H1 (cell line): ENCODE measurements at regions not wholly inside any gene's neighbourhood (a gene's known extent, or its start where the extent isn't known, plus 50 kb on each side); places are given as distances from the start of the nearest gene placed in this dataset.

Experiments
- CTCF ChIA-PET: fragments of 300-600 bp; sonication (Branson Sonifier 250); formaldehyde crosslinking; loops from one replicate; lab custom pipeline; 2021; ENCODE audit not compliant: partially characterized antibody; lab: Charles Lee
- POLR2A ChIA-PET: fragments of 300-600 bp; sonication (Branson Sonifier 250); formaldehyde crosslinking; loops from one replicate; lab custom pipeline; 2021; ENCODE audit warnings: inconsistent platforms; ENCODE audit not compliant: partially characterized antibody; lab: Charles Lee
- DNase-seq, 2 experiments: peaks; one replicate each; pipeline versions ENCODE4 v3.0.0 to v3.0.0-alpha.2; 2010 to 2022; ENCODE audit warnings: low spot score in 2 of 2, low read depth in 1 of 2, mixed read lengths in 1 of 2
- FAIRE-seq: peaks from 2 replicates; lab custom pipeline; 2011; peaks lifted over from hg19 to GRCh38; lab: Jason Lieb, UNC
- H2AFZ ChIP-seq: 2 replicates; pipeline ENCODE4 v1.8.1; 2012; ENCODE audit warnings: low read length, inconsistent platforms
- H2AK5ac ChIP-seq: 2 replicates; pipeline ENCODE4 v1.6.1; 2013; ENCODE audit warnings: low read depth, low read length
- H2BK120ac ChIP-seq: replicated peaks from 2 replicates; pipeline ENCODE3; 2013; ENCODE audit warnings: low read depth, low read length, inconsistent platforms
- H2BK12ac ChIP-seq: 2 replicates; pipeline ENCODE4 v1.6.1; 2013; ENCODE audit warnings: low read depth, low read length
- H2BK15ac ChIP-seq: 2 replicates; pipeline ENCODE4 v1.6.1; 2013; ENCODE audit warnings: low read length
- H2BK20ac ChIP-seq: 2 replicates; pipeline ENCODE4 v1.6.1; 2013; ENCODE audit warnings: low read length
- H2BK5ac ChIP-seq: 2 replicates; pipeline ENCODE4 v1.6.1; 2013; ENCODE audit warnings: low read depth, low read length
- H3K14ac ChIP-seq: 2 replicates; pipeline ENCODE4 v1.6.1; 2013; ENCODE audit warnings: inconsistent platforms; ENCODE audit not compliant: insufficient read length
- H3K18ac ChIP-seq: 2 replicates; pipeline ENCODE4 v1.6.1; 2013; ENCODE audit warnings: low read length; ENCODE audit errors: extremely low read depth
- H3K23ac ChIP-seq: 2 replicates; pipeline ENCODE4 v1.6.1; 2013; ENCODE audit warnings: inconsistent platforms; ENCODE audit not compliant: insufficient read length
- H3K23me2 ChIP-seq: 2 replicates; pipeline ENCODE4 v1.6.1; 2013; ENCODE audit warnings: low read depth, low read length
- H3K27ac ChIP-seq: 2 replicates; pipeline ENCODE4 v1.6.1; 2011; ENCODE audit warnings: low read depth, low read length, inconsistent platforms
- H3K27me3 ChIP-seq, 4 experiments: replicated peaks in 1 of 4; 1 replicate in 1 of 4; 2 replicates in 3 of 4; pipeline versions ENCODE4 v1.6.1 to v1.8.1; 2011 to 2013; ENCODE audit warnings: low read length in 3 of 4, mild to moderate bottlenecking in 3 of 4, inconsistent platforms in 2 of 4, mixed read lengths in 2 of 4, moderate library complexity in 1 of 4; ENCODE audit not compliant: control insufficient read depth in 3 of 4, insufficient read depth in 3 of 4; ENCODE audit errors: extremely low read depth in 1 of 4
- H3K36me3 ChIP-seq, 4 experiments: 2 replicates each; pipeline versions ENCODE4 v1.6.1 to v1.8.1; 2011 to 2013; ENCODE audit warnings: mild to moderate bottlenecking in 4 of 4, low read length in 3 of 4, moderate library complexity in 2 of 4, control low read depth in 1 of 4, inconsistent platforms in 1 of 4; ENCODE audit not compliant: insufficient read depth in 4 of 4, control insufficient read depth in 2 of 4
- H3K4ac ChIP-seq: replicated peaks from 2 replicates; pipeline ENCODE3; 2013; ENCODE audit warnings: low read length, low read depth, mixed read lengths, inconsistent platforms; ENCODE audit not compliant: insufficient read length
- H3K4me1 ChIP-seq, 4 experiments: replicated peaks in 1 of 4; 1 replicate in 1 of 4; 2 replicates in 3 of 4; pipeline versions ENCODE4 v1.6.1 to v1.8.1; 2011 to 2013; ENCODE audit warnings: low read length in 3 of 4, inconsistent platforms in 2 of 4, mixed read lengths in 1 of 4; ENCODE audit not compliant: insufficient read depth in 4 of 4, control insufficient read depth in 3 of 4
- H3K4me2 ChIP-seq, 2 experiments: 2 replicates each; pipeline versions ENCODE4 v1.6.1 to v1.8.1; 2011 to 2013; ENCODE audit warnings: low read depth in 2 of 2, low read length in 2 of 2, control low read depth in 1 of 2, inconsistent platforms in 1 of 2, mild to moderate bottlenecking in 1 of 2; ENCODE audit not compliant: insufficient read depth in 1 of 2
- H3K4me3 ChIP-seq, 4 experiments: fragments of 200-600, 300-600 bp in 1 of 4; sonication (generic), shearing (Covaris generic), sonication (Bioruptor Twin) in 1 of 4; 2 replicates each; pipeline versions ENCODE4 v1.5.1 to v1.8.1; 2011 to 2016; ENCODE audit warnings: low read length in 4 of 4, low read depth in 3 of 4, control low read depth in 2 of 4, inconsistent platforms in 2 of 4, mild to moderate bottlenecking in 2 of 4, mixed read lengths in 1 of 4, moderate library complexity in 1 of 4; ENCODE audit not compliant: insufficient read depth in 2 of 4; ENCODE audit errors: extremely low read depth in 1 of 4
- H3K56ac ChIP-seq: replicated peaks from 2 replicates; pipeline ENCODE3; 2013; ENCODE audit warnings: low read depth, mild to moderate bottlenecking, mixed read lengths, low read length, inconsistent platforms; ENCODE audit not compliant: insufficient read length
- H3K79me1 ChIP-seq: 2 replicates; pipeline ENCODE4 v1.6.1; 2013; ENCODE audit warnings: low read depth, low read length, control low read depth
- H3K79me2 ChIP-seq, 2 experiments: 2 replicates each; pipeline versions ENCODE4 v1.6.1 to v1.8.1; 2012 to 2013; ENCODE audit warnings: low read length in 2 of 2, mild to moderate bottlenecking in 2 of 2, inconsistent platforms in 1 of 2; ENCODE audit not compliant: insufficient read depth in 2 of 2, control insufficient read depth in 1 of 2
- H3K9ac ChIP-seq, 4 experiments: replicated peaks in 1 of 4; 1 replicate in 1 of 4; 2 replicates in 3 of 4; pipeline versions ENCODE4 v1.6.1 to v1.8.1; 2011 to 2013; ENCODE audit warnings: low read depth in 3 of 4, low read length in 3 of 4, control low read depth in 2 of 4, mild to moderate bottlenecking in 2 of 4, moderate library complexity in 2 of 4, inconsistent platforms in 1 of 4; ENCODE audit errors: extremely low read depth in 1 of 4
- H3K9me3 ChIP-seq, 2 experiments: 2 replicates each; pipeline versions ENCODE4 v1.6.1 to v1.8.1; 2012 to 2013; ENCODE audit warnings: mild to moderate bottlenecking in 2 of 2, moderate library complexity in 2 of 2, control low read depth in 1 of 2, inconsistent platforms in 1 of 2, low read depth in 1 of 2, low read length in 1 of 2, mixed read lengths in 1 of 2; ENCODE audit not compliant: insufficient read depth in 2 of 2
- H4K20me1 ChIP-seq, 2 experiments: replicated peaks in 1 of 2; 2 replicates each; pipeline versions ENCODE3 to v1.8.1; 2011 to 2013; ENCODE audit warnings: inconsistent platforms in 2 of 2, low read length in 2 of 2, mild to moderate bottlenecking in 1 of 2; ENCODE audit not compliant: insufficient read depth in 2 of 2, control insufficient read depth in 1 of 2
- H4K5ac ChIP-seq: 2 replicates; pipeline ENCODE4 v1.6.1; 2013; ENCODE audit warnings: low read length, low read depth, mixed read lengths, inconsistent platforms; ENCODE audit not compliant: insufficient read length
- H4K8ac ChIP-seq: 2 replicates; pipeline ENCODE4 v1.8.0; 2013; ENCODE audit warnings: mild to moderate bottlenecking, moderate library complexity, low read length, inconsistent platforms; ENCODE audit not compliant: insufficient read depth; ENCODE audit errors: extremely low read depth
- H4K91ac ChIP-seq: replicated peaks from 2 replicates; pipeline ENCODE3; 2013; ENCODE audit warnings: low read length, mixed read lengths, inconsistent platforms; ENCODE audit not compliant: insufficient read length
- CTBP2 ChIP-seq: IDR thresholded peaks from 2 replicates; pipeline ENCODE4 v1.7.0; 2011; ENCODE audit warnings: borderline replicate concordance, mild to moderate bottlenecking, moderate library complexity, mixed read lengths, low read length; ENCODE audit not compliant: insufficient read depth, insufficient read length
- KDM1A ChIP-seq: fragments of 200-600, 300-600 bp; sonication (generic); IDR thresholded peaks from 2 replicates; pipeline ENCODE4 v1.7.1; 2016; ENCODE audit warnings: mild to moderate bottlenecking, low read length, borderline replicate concordance
- KDM4A ChIP-seq: IDR thresholded peaks from one replicate; pipeline ENCODE4 v1.7.1; 2012; ENCODE audit warnings: low read depth, mild to moderate bottlenecking, moderate library complexity, low read length, inconsistent platforms; ENCODE audit not compliant: severe bottlenecking
- MAFK ChIP-seq: IDR thresholded peaks from 2 replicates; pipeline ENCODE4 v1.6.1; 2012; ENCODE audit warnings: low read depth, mild to moderate bottlenecking, improper control_type of control experiment, low read length
- RAD21 ChIP-seq, 2 experiments: IDR thresholded peaks in 1 of 2; conservative IDR thresholded peaks in 1 of 2; 2 replicates each; pipeline ENCODE4 v1.6.1; 2011; ENCODE audit warnings: low read depth in 2 of 2, low read length in 2 of 2, improper control_type of control experiment in 1 of 2, inconsistent platforms in 1 of 2, mild to moderate bottlenecking in 1 of 2, moderate library complexity in 1 of 2
- RBBP5 ChIP-seq: IDR thresholded peaks from 2 replicates; pipeline ENCODE4 v1.7.1; 2012; ENCODE audit warnings: low read depth, mild to moderate bottlenecking, inconsistent platforms, low read length, moderate library complexity, borderline replicate concordance
- SIX5 ChIP-seq: IDR thresholded peaks from 2 replicates; pipeline ENCODE4 v1.6.1; 2011; ENCODE audit warnings: mild to moderate bottlenecking, low read depth, low read length
- SP4 ChIP-seq: IDR thresholded peaks from 2 replicates; pipeline ENCODE4 v1.6.1; 2012; ENCODE audit warnings: low read length, inconsistent platforms
- TAF7 ChIP-seq: optimal IDR thresholded peaks from 2 replicates; pipeline ENCODE3; 2011; ENCODE audit warnings: low read depth, mild to moderate bottlenecking, inconsistent platforms, low read length, moderate library complexity, borderline replicate concordance
- WGBS, 2 experiments: shearing (Covaris generic) in 1 of 2; methylation state at CpG; one replicate each; pipeline versions ENCODE4 v1.1.6 to v1.1.7; 2013 to 2015; ENCODE audit warnings: low lambda C conversion rate in 2 of 2, mixed read lengths in 2 of 2, inconsistent platforms in 1 of 2, low coverage in 1 of 2, missing lambda C conversion rate in 1 of 2; ENCODE audit not compliant: insufficient replicate concordance in 2 of 2, insufficient coverage in 1 of 2, insufficient read length in 1 of 2; ENCODE audit errors: extremely low coverage in 1 of 2, missing lambda C conversion rate in 1 of 2; 5-methylcytosine and 5-hydroxymethylcytosine counted together
- TF ChIP-seq, protein P1 (sequence below), 3 experiments: IDR thresholded peaks; 1 replicate in 2 of 3; 2 replicates in 1 of 3; pipeline versions ENCODE4 v1.5.1 to v1.6.1; 2011; ENCODE audit warnings: low read length in 3 of 3, mild to moderate bottlenecking in 3 of 3, inconsistent platforms in 2 of 3, low read depth in 1 of 3, moderate library complexity in 1 of 3; ENCODE audit not compliant: insufficient read depth in 1 of 3; ENCODE audit errors: control extremely low read depth in 1 of 3
- TF ChIP-seq, protein P2 (sequence below): IDR thresholded peaks from 2 replicates; pipeline ENCODE4 v1.6.1; 2011; ENCODE audit warnings: low read depth, mild to moderate bottlenecking, low read length; ENCODE audit not compliant: insufficient read depth

DNA sequence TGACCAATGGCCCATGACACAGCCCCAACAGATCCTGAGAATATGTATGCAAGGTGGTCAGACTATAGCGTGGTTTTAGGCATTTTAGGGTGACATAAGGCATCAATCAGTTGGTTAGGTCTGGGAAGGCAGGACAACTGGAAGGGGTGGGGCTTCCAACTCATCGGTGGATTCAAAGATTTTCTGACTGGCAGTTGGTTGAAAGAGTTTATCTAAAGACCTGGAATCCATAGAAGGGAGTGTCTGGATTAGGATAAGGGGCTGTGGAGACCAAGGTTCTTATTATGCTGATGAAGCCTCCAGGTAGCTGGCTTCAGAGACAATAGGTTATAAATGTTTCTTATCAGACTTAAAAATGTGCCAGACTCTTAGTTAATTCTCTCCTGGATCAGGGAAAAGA lies 60.3 kb upstream of the CFAP46 start:
- no peak overlapping the region for H2BK5ac ChIP-seq
- H3K14ac ChIP-seq: no peak overlapping the region
- DNase-seq (no peak), FAIRE-seq (no peak)
- H4K20me1 ChIP-seq: peaks cover 0 to 2% of the 10 kb centered on the region in 2 experiments
- H3K4me1 ChIP-seq: no peaks in the 10 kb centered on the region
- H3K4me3 ChIP-seq: no peak overlapping the region
- H4K91ac ChIP-seq: no peak overlapping the region
- no peak overlapping the region for H4K5ac ChIP-seq
- no peak overlapping the region for H3K4ac ChIP-seq
- H3K4me2 ChIP-seq: no peak overlapping the region
- H3K18ac ChIP-seq: no peak overlapping the region
- no peak overlapping the region for H2BK120ac ChIP-seq
- H3K23ac ChIP-seq: no peak overlapping the region
- no peaks in the 10 kb centered on the region for H3K36me3 ChIP-seq
- no peak overlapping the region for H2AK5ac ChIP-seq
- H3K23me2 ChIP-seq: no peaks in the 10 kb centered on the region
- no peak overlapping the region for H2BK12ac ChIP-seq
- no peak overlapping the region for H3K9ac ChIP-seq
- H2BK20ac ChIP-seq: no peak overlapping the region
- no peaks in the 10 kb centered on the region for H3K27me3 ChIP-seq
- H3K56ac ChIP-seq: no peak overlapping the region
- H2BK15ac ChIP-seq: no peak overlapping the region
- no peak overlapping the region for H2AFZ ChIP-seq
- no peaks in the 10 kb centered on the region for H3K9me3 ChIP-seq
- ChIA-PET POLR2A (interaction anchor here (0.6 kb wide), 1 partner anchor 964 kb away, joined by 3 read pairs; no protein-coding TSS in a partner anchor), CTCF (no interaction called here)
- no peaks in the 10 kb centered on the region for H3K79me2 ChIP-seq
- no peak overlapping the region for H3K27ac ChIP-seq
- H3K79me1 ChIP-seq: no peaks in the 10 kb centered on the region
- WGBS, 2 experiments: 87% methylated on average over 2 of the region's 2 CpGs; no CpG with 5 or more reads in 1 of the 2 experiments
- H4K8ac ChIP-seq: no peak overlapping the region
- TF ChIP-seq TAF7: no peak
- TF ChIP-seq SP4: no peak
- no peak for TF ChIP-seq CTBP2
- TF ChIP-seq, protein P1, sequence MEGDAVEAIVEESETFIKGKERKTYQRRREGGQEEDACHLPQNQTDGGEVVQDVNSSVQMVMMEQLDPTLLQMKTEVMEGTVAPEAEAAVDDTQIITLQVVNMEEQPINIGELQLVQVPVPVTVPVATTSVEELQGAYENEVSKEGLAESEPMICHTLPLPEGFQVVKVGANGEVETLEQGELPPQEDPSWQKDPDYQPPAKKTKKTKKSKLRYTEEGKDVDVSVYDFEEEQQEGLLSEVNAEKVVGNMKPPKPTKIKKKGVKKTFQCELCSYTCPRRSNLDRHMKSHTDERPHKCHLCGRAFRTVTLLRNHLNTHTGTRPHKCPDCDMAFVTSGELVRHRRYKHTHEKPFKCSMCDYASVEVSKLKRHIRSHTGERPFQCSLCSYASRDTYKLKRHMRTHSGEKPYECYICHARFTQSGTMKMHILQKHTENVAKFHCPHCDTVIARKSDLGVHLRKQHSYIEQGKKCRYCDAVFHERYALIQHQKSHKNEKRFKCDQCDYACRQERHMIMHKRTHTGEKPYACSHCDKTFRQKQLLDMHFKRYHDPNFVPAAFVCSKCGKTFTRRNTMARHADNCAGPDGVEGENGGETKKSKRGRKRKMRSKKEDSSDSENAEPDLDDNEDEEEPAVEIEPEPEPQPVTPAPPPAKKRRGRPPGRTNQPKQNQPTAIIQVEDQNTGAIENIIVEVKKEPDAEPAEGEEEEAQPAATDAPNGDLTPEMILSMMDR (IDR thresholded peaks at IDR 0.05; ENCODE audit: control extremely low read depth in 1 of 3, insufficient read depth in 1 of 3, low read depth in 1 of 3, low read length in 3 of 3): no peak
- no peak for TF ChIP-seq MAFK
- TF ChIP-seq RBBP5: no peak
- TF ChIP-seq KDM1A: no peak
- TF ChIP-seq, protein P2, sequence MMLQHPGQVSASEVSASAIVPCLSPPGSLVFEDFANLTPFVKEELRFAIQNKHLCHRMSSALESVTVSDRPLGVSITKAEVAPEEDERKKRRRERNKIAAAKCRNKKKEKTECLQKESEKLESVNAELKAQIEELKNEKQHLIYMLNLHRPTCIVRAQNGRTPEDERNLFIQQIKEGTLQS: no peak
- TF ChIP-seq RAD21 (IDR thresholded peaks at IDR 0.05 in 1 of 2, conservative IDR thresholded peaks at IDR 0.05 in 1 of 2; ENCODE audit: low read depth in 2 of 2, low read length in 2 of 2): no peak
- no peak for TF ChIP-seq KDM4A
- TF ChIP-seq SIX5: no peak
